CD4-positive, alpha-beta T cell (primary cell): ENCODE measurements at regions not wholly inside any gene's neighbourhood (a gene's known extent, or its start where the extent isn't known, plus 50 kb on each side); places are given as distances from the start of the nearest gene placed in this dataset.

Experiments
- ATAC-seq: fragments of 200-7000 bp; cut with Tn5 transposase; one replicate; pipeline ENCODE4 v1.10.0; 2022; ENCODE audit warnings: mild to moderate bottlenecking; ENCODE audit not compliant: poor library complexity
- CTCF ChIA-PET: fragments of 350-600 bp; sonication (Branson Sonifier 250); formaldehyde crosslinking; loops from one replicate; lab custom pipeline; 2021; ENCODE audit warnings: antibody characterized with exemption, inconsistent platforms; lab: Charles Lee
- POLR2A ChIA-PET: fragments of 350-600 bp; sonication (Branson Sonifier 250); formaldehyde crosslinking; loops from one replicate; lab custom pipeline; 2021; ENCODE audit warnings: antibody characterized with exemption, inconsistent platforms; lab: Charles Lee
- DNase-seq, 14 experiments: peaks; one replicate each; pipeline ENCODE4 v3.0.0-alpha.2; 2013 to 2020; ENCODE audit warnings: mixed read lengths in 2 of 14
- H3K27ac ChIP-seq, 2 donors: one replicate each; pipeline versions ENCODE4 v1.5.1 to v1.7.0; 2013; ENCODE audit warnings: low read length in 2 of 2, low read depth in 1 of 2, mild to moderate bottlenecking in 1 of 2
- H3K27me3 ChIP-seq, 2 experiments: 1 replicate in 1 of 2; 2 replicates in 1 of 2; pipeline versions ENCODE4 v1.6.1 to v1.7.0; 2013; ENCODE audit warnings: low read length in 2 of 2, control low read depth in 1 of 2, mild to moderate bottlenecking in 1 of 2, moderate library complexity in 1 of 2; ENCODE audit not compliant: insufficient read depth in 2 of 2, control insufficient read depth in 1 of 2
- H3K36me3 ChIP-seq: one replicate; pipeline ENCODE4 v1.6.1; 2013; ENCODE audit warnings: low read length, control low read depth; ENCODE audit not compliant: insufficient read depth
- H3K4me1 ChIP-seq: one replicate; pipeline ENCODE4 v1.6.1; 2013; ENCODE audit warnings: low read length, control low read depth; ENCODE audit not compliant: insufficient read depth
- H3K4me3 ChIP-seq: one replicate; pipeline ENCODE4 v1.5.1; 2013; ENCODE audit warnings: mild to moderate bottlenecking, low read length, moderate library complexity
- H3K9me3 ChIP-seq, 2 experiments: 1 replicate in 1 of 2; 2 replicates in 1 of 2; pipeline versions ENCODE4 v1.6.1 to v1.7.0; 2013; ENCODE audit warnings: low read length in 2 of 2, mild to moderate bottlenecking in 2 of 2, control low read depth in 1 of 2, moderate library complexity in 1 of 2; ENCODE audit not compliant: control insufficient read depth in 1 of 2, insufficient read depth in 1 of 2
- H3K27ac Mint-ChIP-seq: one replicate; pipeline ENCODE4 v1.8.0; 2020; ENCODE audit warnings: mixed read lengths
- H3K27me3 Mint-ChIP-seq: one replicate; pipeline ENCODE4 v1.8.0; 2021; ENCODE audit warnings: mixed read lengths
- H3K36me3 Mint-ChIP-seq: one replicate; pipeline ENCODE4 v1.8.0; 2021; ENCODE audit warnings: low read depth, mixed read lengths
- H3K4me1 Mint-ChIP-seq: one replicate; pipeline ENCODE4 v1.8.0; 2021; ENCODE audit warnings: low read depth, mixed read lengths
- H3K4me3 Mint-ChIP-seq: one replicate; pipeline ENCODE4 v1.8.0; 2020; ENCODE audit warnings: mild to moderate bottlenecking, mixed read lengths
- H3K9me3 Mint-ChIP-seq: one replicate; pipeline ENCODE4 v1.8.0; 2020; ENCODE audit warnings: mixed read lengths
- CTCF ChIP-seq: fragments of 200-600 bp; IDR thresholded peaks from one replicate; pipeline ENCODE4 v1.8.0; 2022; ENCODE audit warnings: antibody characterized with exemption, mild to moderate bottlenecking
- intact Hi-C, 2 experiments: fragments of 100-400 bp; cut with DNase I in 1 of 2; cut with micrococcal nuclease in 1 of 2; formaldehyde crosslinking; loops; one replicate each; pipeline versions ENCODE4 v1.15.1 to v1.9.0; 2023 to 2025; cut with DNase I, micrococcal nuclease

- no peaks in the 10 kb centered on the region for H3K36me3 Mint-ChIP-seq
- CTCF ChIA-PET = no interaction called here
- H3K27ac Mint-ChIP-seq = no peak overlapping the region
- Histone ChIP-seq H3K36me3 (no peaks in the 10 kb centered on the region), H3K9me3 (no peaks in the 10 kb centered on the region), H3K4me3 (no peak overlapping the region), H3K27me3 (no peaks in the 10 kb centered on the region), H3K27ac (no peak overlapping the region), H3K4me1 (no peaks in the 10 kb centered on the region)
- no peak for ATAC-seq
- H3K27me3 Mint-ChIP-seq = peaks cover 4% of the 10 kb centered on the region
- H3K4me3 Mint-ChIP-seq = no peak overlapping the region
- POLR2A ChIA-PET = no interaction called here
- intact Hi-C loops = no loop called here
- no peaks in the 10 kb centered on the region for H3K9me3 Mint-ChIP-seq
- no peak for TF ChIP-seq CTCF
- no peak for DNase-seq
- no peaks in the 10 kb centered on the region for H3K4me1 Mint-ChIP-seq
Measured at GRCh38 chr2:196309691-196310090, 138.3 kb upstream of the STK17B start.

- DNase-seq (no peak), ATAC-seq (no peak)
- Histone ChIP-seq H3K27me3 (no peaks in the 10 kb centered on the region), H3K36me3 (no peaks in the 10 kb centered on the region), H3K4me1 (no peaks in the 10 kb centered on the region), H3K4me3 (no peak overlapping the region), H3K27ac (no peak overlapping the region), H3K9me3 (no peaks in the 10 kb centered on the region)
- Mint-ChIP-seq H3K27ac (no peak overlapping the region), H3K4me3 (no peak overlapping the region), H3K27me3 (peaks cover under 1% of the 10 kb centered on the region), H3K36me3 (no peaks in the 10 kb centered on the region), H3K9me3 (no peaks in the 10 kb centered on the region), H3K4me1 (no peaks in the 10 kb centered on the region)
- ChIA-PET CTCF (no interaction called here), POLR2A (no interaction called here)
- intact Hi-C loops = no loop called here
- TF ChIP-seq CTCF = no peak
Measured at GRCh38 chr2:196314157-196314556, 142.8 kb upstream of the STK17B start.

GRCh38 chr2:196314780-196315179 is 143.4 kb upstream of the STK17B start:
- Mint-ChIP-seq H3K27ac (no peak overlapping the region), H3K4me3 (no peak overlapping the region), H3K9me3 (no peaks in the 10 kb centered on the region), H3K4me1 (no peaks in the 10 kb centered on the region), H3K36me3 (no peaks in the 10 kb centered on the region), H3K27me3 (no peaks in the 10 kb centered on the region)
- no peak for TF ChIP-seq CTCF
- ATAC-seq (no peak), DNase-seq (no peak)
- ChIA-PET CTCF (no interaction called here), POLR2A (no interaction called here)
- Histone ChIP-seq H3K27me3 (no peaks in the 10 kb centered on the region), H3K9me3 (no peaks in the 10 kb centered on the region), H3K27ac (no peak overlapping the region), H3K36me3 (no peaks in the 10 kb centered on the region), H3K4me3 (no peak overlapping the region), H3K4me1 (no peaks in the 10 kb centered on the region)
- intact Hi-C loops = no loop called here
